Left hindlimb (tissue), 1 donor: ENCODE measurements at regions not wholly inside any gene's neighbourhood (a gene's known extent, or its start where the extent isn't known, plus 50 kb on each side); places are given as distances from the start of the nearest gene placed in this dataset.
"Not testable (repeated sequence)": the region's sequence is repeated elsewhere in the genome, so short reads cannot be mapped to it uniquely, and the experiment has no call there.

Experiments
- DNase-seq: peaks from one replicate; pipeline ENCODE4 v3.0.0-alpha.2; 2018

- DNase-seq, result no peak
Measured at GRCh38 chr22:47878460-47878859, 1116.0 kb downstream of the TBC1D22A start.

- DNase-seq, result no peak
Measured at GRCh38 chr22:47872761-47873535, 1110.5 kb downstream of the TBC1D22A start.

- DNase-seq, result no peak
Measured at GRCh38 chr22:47865626-47866025, 1103.2 kb downstream of the TBC1D22A start.

- DNase-seq, result no peak
Measured at GRCh38 chr22:47862394-47862793, 1099.9 kb downstream of the TBC1D22A start.

- not testable (repeated sequence) for DNase-seq
Measured at GRCh38 chr22:47860907-47861306, 1098.5 kb downstream of the TBC1D22A start.

GRCh38 chr22:47859881-47860525 lies 1097.6 kb downstream of the TBC1D22A start:
- DNase-seq, result no peak

GRCh38 chr22:47858773-47859306 lies 1096.4 kb downstream of the TBC1D22A start:
- no peak for DNase-seq

- DNase-seq, result no peak
Measured at GRCh38 chr22:47854680-47855079, 1092.2 kb downstream of the TBC1D22A start.

GRCh38 chr22:47854251-47854650 lies 1091.8 kb downstream of the TBC1D22A start:
- DNase-seq, result no peak

- no peak for DNase-seq
Measured at GRCh38 chr22:47853750-47854149, 1091.3 kb downstream of the TBC1D22A start.

- no peak for DNase-seq
Measured at GRCh38 chr22:47851586-47851985, 1089.1 kb downstream of the TBC1D22A start.

- DNase-seq, result peak; percentile 68
Measured at GRCh38 chr22:47850644-47851151, 1088.2 kb downstream of the TBC1D22A start.

- no peak for DNase-seq
Measured at GRCh38 chr22:47849576-47849975, 1087.1 kb downstream of the TBC1D22A start.

GRCh38 chr22:47848184-47848920 lies 1085.9 kb downstream of the TBC1D22A start:
- no peak for DNase-seq

- DNase-seq, result no peak
Measured at GRCh38 chr22:47847131-47847890, 1084.9 kb downstream of the TBC1D22A start.

GRCh38 chr22:47846206-47846605 lies 1083.8 kb downstream of the TBC1D22A start:
- no peak for DNase-seq

GRCh38 chr22:47842119-47842518 lies 1079.7 kb downstream of the TBC1D22A start:
- no peak for DNase-seq

- no peak for DNase-seq
Measured at GRCh38 chr22:47841156-47841555, 1078.7 kb downstream of the TBC1D22A start.

GRCh38 chr22:47839595-47840227 lies 1077.3 kb downstream of the TBC1D22A start:
- DNase-seq, result no peak

GRCh38 chr22:47837703-47838102 lies 1075.3 kb downstream of the TBC1D22A start:
- DNase-seq, result no peak

GRCh38 chr22:47836957-47837356 lies 1074.5 kb downstream of the TBC1D22A start:
- no peak for DNase-seq

- no peak for DNase-seq
Measured at GRCh38 chr22:47835726-47836125, 1073.3 kb downstream of the TBC1D22A start.
